MM.1S (cell line): ENCODE measurements at regions not wholly inside any gene's neighbourhood (a gene's known extent, or its start where the extent isn't known, plus 50 kb on each side); places are given as distances from the start of the nearest gene placed in this dataset.

Experiments
- CTCF ChIP-seq: fragments of 300-600 bp; sonication (generic); IDR thresholded peaks from 2 replicates; pipeline ENCODE4 v1.5.1; 2016; ENCODE audit warnings: antibody characterized with exemption, low read length, mixed read lengths
- EZH2 ChIP-seq: fragments of 300-600 bp; sonication (generic); optimal IDR thresholded peaks from 2 replicates; pipeline ENCODE3; 2017; ENCODE audit warnings: low read depth, mild to moderate bottlenecking, antibody characterized with exemption, low read length, mixed read lengths
- EZH2phosphoT487 ChIP-seq: fragments of 300-600 bp; sonication (generic); IDR thresholded peaks from 2 replicates; pipeline ENCODE4 v1.6.1; 2018; ENCODE audit warnings: antibody characterized with exemption, low read length

DNA sequence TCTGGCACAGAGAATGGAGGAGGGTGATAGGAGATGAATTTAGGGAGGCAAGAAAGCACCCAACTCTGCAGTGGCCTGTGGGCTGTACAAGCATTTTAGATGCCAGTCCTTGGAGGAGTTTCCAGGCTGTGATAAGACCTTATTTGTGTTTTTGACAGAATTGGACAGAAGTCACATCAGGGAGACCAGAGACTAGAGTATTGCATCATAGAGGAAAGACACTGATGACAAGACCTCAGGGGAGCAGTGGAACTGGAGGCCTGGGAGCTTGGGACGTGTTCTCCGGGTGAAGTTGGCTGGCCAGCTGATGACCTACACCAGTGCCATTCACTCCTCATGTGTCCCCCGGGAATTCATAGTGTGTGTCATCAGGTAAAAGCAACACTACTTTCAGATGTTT is 284.0 kb upstream of the ZFP42 start:
- TF ChIP-seq EZH2: no peak
- TF ChIP-seq CTCF: no peak
- no peak for TF ChIP-seq EZH2phosphoT487
